CD4-positive, alpha-beta T cell (primary cell): ENCODE measurements at regions not wholly inside any gene's neighbourhood (a gene's known extent, or its start where the extent isn't known, plus 50 kb on each side); places are given as distances from the start of the nearest gene placed in this dataset.

Source experiments
- ATAC-seq: fragments of 200-7000 bp; cut with Tn5 transposase; one replicate; pipeline ENCODE4 v1.10.0; 2022; ENCODE audit warnings: mild to moderate bottlenecking; ENCODE audit not compliant: poor library complexity
- CTCF ChIA-PET: fragments of 350-600 bp; sonication (Branson Sonifier 250); formaldehyde crosslinking; loops from one replicate; lab custom pipeline; 2021; ENCODE audit warnings: antibody characterized with exemption, inconsistent platforms; lab: Charles Lee
- POLR2A ChIA-PET: fragments of 350-600 bp; sonication (Branson Sonifier 250); formaldehyde crosslinking; loops from one replicate; lab custom pipeline; 2021; ENCODE audit warnings: antibody characterized with exemption, inconsistent platforms; lab: Charles Lee
- DNase-seq, 14 experiments: peaks; one replicate each; pipeline ENCODE4 v3.0.0-alpha.2; 2013 to 2020; ENCODE audit warnings: mixed read lengths in 2 of 14
- H3K27ac ChIP-seq, 2 donors: one replicate each; pipeline versions ENCODE4 v1.5.1 to v1.7.0; 2013; ENCODE audit warnings: low read length in 2 of 2, low read depth in 1 of 2, mild to moderate bottlenecking in 1 of 2
- H3K27me3 ChIP-seq, 2 experiments: 1 replicate in 1 of 2; 2 replicates in 1 of 2; pipeline versions ENCODE4 v1.6.1 to v1.7.0; 2013; ENCODE audit warnings: low read length in 2 of 2, control low read depth in 1 of 2, mild to moderate bottlenecking in 1 of 2, moderate library complexity in 1 of 2; ENCODE audit not compliant: insufficient read depth in 2 of 2, control insufficient read depth in 1 of 2
- H3K36me3 ChIP-seq: one replicate; pipeline ENCODE4 v1.6.1; 2013; ENCODE audit warnings: low read length, control low read depth; ENCODE audit not compliant: insufficient read depth
- H3K4me1 ChIP-seq: one replicate; pipeline ENCODE4 v1.6.1; 2013; ENCODE audit warnings: low read length, control low read depth; ENCODE audit not compliant: insufficient read depth
- H3K4me3 ChIP-seq: one replicate; pipeline ENCODE4 v1.5.1; 2013; ENCODE audit warnings: mild to moderate bottlenecking, low read length, moderate library complexity
- H3K9me3 ChIP-seq, 2 experiments: 1 replicate in 1 of 2; 2 replicates in 1 of 2; pipeline versions ENCODE4 v1.6.1 to v1.7.0; 2013; ENCODE audit warnings: low read length in 2 of 2, mild to moderate bottlenecking in 2 of 2, control low read depth in 1 of 2, moderate library complexity in 1 of 2; ENCODE audit not compliant: control insufficient read depth in 1 of 2, insufficient read depth in 1 of 2
- H3K27ac Mint-ChIP-seq: one replicate; pipeline ENCODE4 v1.8.0; 2020; ENCODE audit warnings: mixed read lengths
- H3K27me3 Mint-ChIP-seq: one replicate; pipeline ENCODE4 v1.8.0; 2021; ENCODE audit warnings: mixed read lengths
- H3K36me3 Mint-ChIP-seq: one replicate; pipeline ENCODE4 v1.8.0; 2021; ENCODE audit warnings: low read depth, mixed read lengths
- H3K4me1 Mint-ChIP-seq: one replicate; pipeline ENCODE4 v1.8.0; 2021; ENCODE audit warnings: low read depth, mixed read lengths
- H3K4me3 Mint-ChIP-seq: one replicate; pipeline ENCODE4 v1.8.0; 2020; ENCODE audit warnings: mild to moderate bottlenecking, mixed read lengths
- H3K9me3 Mint-ChIP-seq: one replicate; pipeline ENCODE4 v1.8.0; 2020; ENCODE audit warnings: mixed read lengths
- intact Hi-C, 2 experiments: fragments of 100-400 bp; cut with DNase I in 1 of 2; cut with micrococcal nuclease in 1 of 2; formaldehyde crosslinking; loops; one replicate each; pipeline versions ENCODE4 v1.15.1 to v1.9.0; 2023 to 2025; cut with DNase I, micrococcal nuclease
- TF ChIP-seq, protein P1 (sequence below): fragments of 200-600 bp; IDR thresholded peaks from one replicate; pipeline ENCODE4 v1.8.0; 2022; ENCODE audit warnings: antibody characterized with exemption, mild to moderate bottlenecking

DNA sequence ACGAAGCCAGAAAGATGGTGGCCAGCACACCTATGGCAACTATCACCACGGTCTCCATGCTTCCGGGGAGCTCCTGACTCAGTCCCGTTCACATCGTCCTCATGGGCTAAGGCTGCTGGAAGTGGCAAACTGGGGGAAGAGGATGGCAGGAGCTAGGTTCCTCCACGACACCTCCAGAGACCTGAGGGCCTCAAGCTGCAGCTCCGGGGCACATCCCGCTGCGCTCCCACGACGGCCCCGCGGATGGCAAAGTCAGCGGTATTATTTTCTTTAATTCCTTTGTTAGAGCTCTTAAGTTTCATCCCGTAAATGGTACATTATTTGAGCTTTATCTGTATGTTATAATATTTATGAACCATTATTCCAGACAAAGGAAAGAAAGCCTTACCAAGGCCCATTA is 190.5 kb downstream of the DACT1 start:
- Histone ChIP-seq H3K4me1 (no peaks in the 10 kb centered on the region), H3K4me3 (no peak overlapping the region), H3K27ac (no peak overlapping the region), H3K27me3 (no peaks in the 10 kb centered on the region), H3K9me3 (peaks cover 0 to 16% of the 10 kb centered on the region in 2 experiments), H3K36me3 (no peaks in the 10 kb centered on the region)
- TF ChIP-seq, protein P1, sequence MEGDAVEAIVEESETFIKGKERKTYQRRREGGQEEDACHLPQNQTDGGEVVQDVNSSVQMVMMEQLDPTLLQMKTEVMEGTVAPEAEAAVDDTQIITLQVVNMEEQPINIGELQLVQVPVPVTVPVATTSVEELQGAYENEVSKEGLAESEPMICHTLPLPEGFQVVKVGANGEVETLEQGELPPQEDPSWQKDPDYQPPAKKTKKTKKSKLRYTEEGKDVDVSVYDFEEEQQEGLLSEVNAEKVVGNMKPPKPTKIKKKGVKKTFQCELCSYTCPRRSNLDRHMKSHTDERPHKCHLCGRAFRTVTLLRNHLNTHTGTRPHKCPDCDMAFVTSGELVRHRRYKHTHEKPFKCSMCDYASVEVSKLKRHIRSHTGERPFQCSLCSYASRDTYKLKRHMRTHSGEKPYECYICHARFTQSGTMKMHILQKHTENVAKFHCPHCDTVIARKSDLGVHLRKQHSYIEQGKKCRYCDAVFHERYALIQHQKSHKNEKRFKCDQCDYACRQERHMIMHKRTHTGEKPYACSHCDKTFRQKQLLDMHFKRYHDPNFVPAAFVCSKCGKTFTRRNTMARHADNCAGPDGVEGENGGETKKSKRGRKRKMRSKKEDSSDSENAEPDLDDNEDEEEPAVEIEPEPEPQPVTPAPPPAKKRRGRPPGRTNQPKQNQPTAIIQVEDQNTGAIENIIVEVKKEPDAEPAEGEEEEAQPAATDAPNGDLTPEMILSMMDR, result no peak
- Mint-ChIP-seq H3K27me3 (no peaks in the 10 kb centered on the region), H3K9me3 (peaks cover 2% of the 10 kb centered on the region), H3K4me3 (no peak overlapping the region), H3K36me3 (no peaks in the 10 kb centered on the region), H3K4me1 (no peaks in the 10 kb centered on the region), H3K27ac (no peak overlapping the region)
- POLR2A ChIA-PET, result no interaction called here
- CTCF ChIA-PET, result interaction anchor here (1.6 kb wide), 1 partner anchor 16 kb away, joined by 3 read pairs; no protein-coding TSS in a partner anchor
- intact Hi-C loops, result no loop called here
- ATAC-seq (no peak), DNase-seq (no peak)

DNA sequence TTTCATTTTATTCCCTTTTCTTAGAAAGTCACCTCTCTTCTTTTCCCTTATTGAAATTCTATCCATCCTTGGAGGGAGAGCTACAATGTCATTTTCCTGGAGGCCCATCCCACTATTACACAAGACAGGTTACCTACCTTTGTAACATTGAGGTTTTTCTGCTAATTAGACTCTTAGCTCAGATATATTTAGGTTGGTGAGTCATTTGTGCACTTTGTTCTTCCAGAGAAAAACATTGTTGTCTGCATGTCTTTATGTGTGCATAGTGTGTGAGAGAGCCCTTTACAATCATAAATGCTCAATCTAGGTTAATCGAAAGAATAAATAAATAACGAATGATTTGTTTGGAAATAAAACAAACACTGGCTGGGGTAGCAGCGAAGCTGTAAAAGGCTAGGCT is 191.8 kb downstream of the DACT1 start:
- Mint-ChIP-seq H3K9me3 (peaks cover 2% of the 10 kb centered on the region), H3K36me3 (no peaks in the 10 kb centered on the region), H3K27me3 (no peaks in the 10 kb centered on the region), H3K27ac (no peak overlapping the region), H3K4me3 (no peak overlapping the region), H3K4me1 (no peaks in the 10 kb centered on the region)
- TF ChIP-seq, protein P1, result no peak
- Histone ChIP-seq H3K27me3 (no peaks in the 10 kb centered on the region), H3K4me3 (no peak overlapping the region), H3K27ac (no peak overlapping the region), H3K9me3 (peaks cover 0 to 24% of the 10 kb centered on the region in 2 experiments), H3K4me1 (no peaks in the 10 kb centered on the region), H3K36me3 (no peaks in the 10 kb centered on the region)
- no peak for ATAC-seq
- ChIA-PET CTCF (no interaction called here), POLR2A (no interaction called here)
- DNase-seq, result no peak
- intact Hi-C loops, result no loop called here

DNA sequence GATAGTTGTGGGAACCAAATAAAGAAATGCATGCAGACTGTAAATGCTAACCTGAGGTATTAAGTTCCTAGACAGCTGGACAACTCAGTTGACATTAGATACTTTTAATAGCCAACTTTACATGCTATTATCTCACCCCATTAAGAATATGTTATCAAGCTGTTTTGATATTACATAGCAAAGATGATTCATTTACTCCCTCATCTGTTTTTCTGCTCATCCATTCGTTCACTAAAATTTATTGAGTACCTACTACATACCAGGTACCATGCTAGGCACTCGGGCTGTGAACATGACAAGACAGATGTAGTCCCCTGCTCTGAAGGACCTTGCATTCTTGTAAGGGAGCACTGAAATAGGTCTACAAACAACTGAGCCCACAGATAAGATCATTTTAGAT is 192.4 kb downstream of the DACT1 start:
- peaks cover 0 to 24% of the 10 kb centered on the region in 2 experiments for H3K9me3 ChIP-seq
- H3K36me3 ChIP-seq, result no peaks in the 10 kb centered on the region
- H3K36me3 Mint-ChIP-seq, result no peaks in the 10 kb centered on the region
- ChIA-PET CTCF (no interaction called here), POLR2A (no interaction called here)
- H3K27me3 Mint-ChIP-seq, result no peaks in the 10 kb centered on the region
- TF ChIP-seq, protein P1, result no peak
- peaks cover 2% of the 10 kb centered on the region for H3K9me3 Mint-ChIP-seq
- DNase-seq, result no peak
- no peaks in the 10 kb centered on the region for H3K27me3 ChIP-seq
- no peak overlapping the region for H3K4me3 ChIP-seq
- intact Hi-C loops, result no loop called here
- no peaks in the 10 kb centered on the region for H3K4me1 ChIP-seq
- H3K4me3 Mint-ChIP-seq, result no peak overlapping the region
- H3K27ac ChIP-seq, result no peak overlapping the region
- no peaks in the 10 kb centered on the region for H3K4me1 Mint-ChIP-seq
- H3K27ac Mint-ChIP-seq, result no peak overlapping the region
- ATAC-seq, result no peak
